ENCODE measurements at regions not wholly inside any gene's neighbourhood (a gene's known extent, or its start where the extent isn't known, plus 50 kb on each side); places are given as distances from the start of the nearest gene placed in this dataset.

DNA sequence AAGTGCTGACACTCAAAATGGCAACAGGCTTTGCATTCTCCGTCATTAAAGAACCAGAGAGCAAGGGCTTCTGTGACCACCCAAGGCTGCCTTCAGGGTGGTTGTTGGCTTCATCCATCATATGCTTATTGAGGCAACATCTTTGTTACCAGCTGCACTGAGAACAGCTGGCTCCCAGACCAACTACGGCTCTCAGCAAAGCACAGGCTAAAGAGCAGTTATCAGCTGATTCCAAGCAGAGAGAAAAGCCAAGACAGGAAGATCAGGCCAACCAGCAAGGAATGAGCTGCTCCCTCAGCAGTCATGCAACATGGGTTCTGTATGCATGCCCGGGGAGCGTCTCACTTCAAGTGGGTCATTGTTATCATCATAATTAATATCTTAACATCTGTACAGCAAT, 358.9 kb downstream of the ACTL7B start:
- DNase-seq, result no peak
- no peak for ATAC-seq

DNA sequence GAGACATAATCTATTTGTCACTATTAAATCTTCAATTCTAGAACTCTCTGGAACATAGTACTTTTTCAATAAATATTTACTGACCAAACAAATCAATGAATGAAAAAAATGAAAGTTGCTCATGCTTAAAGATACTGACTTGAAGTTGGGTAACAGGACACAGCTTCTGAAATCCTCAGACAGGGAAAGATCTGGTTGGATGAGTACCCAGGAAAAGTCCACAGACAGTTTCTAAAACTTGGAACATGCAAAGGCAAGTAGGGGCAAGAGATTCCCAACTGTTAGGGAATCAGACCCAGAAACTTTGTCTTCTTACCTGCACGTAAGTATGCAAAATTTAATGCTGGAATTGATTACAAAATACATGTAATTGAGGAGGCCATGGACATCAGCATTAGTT, 366.2 kb downstream of the ACTL7B start:
- DNase-seq (no peak), ATAC-seq (no peak)

DNA sequence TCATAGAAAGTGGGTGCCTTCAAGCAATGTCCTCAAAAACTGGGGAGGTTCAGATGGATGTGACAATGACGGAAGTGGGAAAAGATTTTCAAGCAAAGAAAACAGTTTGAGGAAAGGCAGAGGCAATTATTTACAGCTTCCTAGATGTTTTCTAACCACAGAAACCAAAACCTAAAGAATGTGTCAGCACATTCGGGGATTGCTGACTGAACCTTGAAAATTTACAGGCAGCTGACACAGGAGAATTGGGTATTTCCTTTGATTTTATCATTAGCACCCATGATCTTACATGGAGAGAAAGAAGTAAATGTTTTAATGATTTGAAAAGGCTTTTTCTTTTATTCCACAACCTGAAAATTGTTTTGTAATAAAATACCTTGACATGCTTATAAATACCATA, 369.0 kb downstream of the ACTL7B start:
- no peak for ATAC-seq
- DNase-seq, result no peak

DNA sequence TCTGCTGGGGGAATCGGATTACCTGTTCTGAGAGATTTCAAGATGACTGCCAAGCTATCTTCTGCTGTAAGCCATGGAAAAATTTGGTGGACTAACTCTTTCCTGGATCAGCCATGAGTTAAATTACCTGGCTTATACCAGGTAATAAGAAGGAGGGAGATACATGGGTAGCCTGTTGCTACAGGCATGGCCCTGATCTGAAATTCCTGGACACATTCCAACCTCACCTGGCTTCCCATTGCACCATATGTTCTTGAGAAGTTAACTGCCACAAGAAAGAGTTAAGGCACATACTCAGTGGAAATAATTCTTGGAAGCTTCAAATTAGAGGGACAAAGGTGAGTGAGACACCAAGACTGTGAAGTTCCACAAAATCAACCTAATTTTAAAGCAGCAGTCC, 371.3 kb downstream of the ACTL7B start:
- ATAC-seq (no peak), DNase-seq (no peak)

DNA sequence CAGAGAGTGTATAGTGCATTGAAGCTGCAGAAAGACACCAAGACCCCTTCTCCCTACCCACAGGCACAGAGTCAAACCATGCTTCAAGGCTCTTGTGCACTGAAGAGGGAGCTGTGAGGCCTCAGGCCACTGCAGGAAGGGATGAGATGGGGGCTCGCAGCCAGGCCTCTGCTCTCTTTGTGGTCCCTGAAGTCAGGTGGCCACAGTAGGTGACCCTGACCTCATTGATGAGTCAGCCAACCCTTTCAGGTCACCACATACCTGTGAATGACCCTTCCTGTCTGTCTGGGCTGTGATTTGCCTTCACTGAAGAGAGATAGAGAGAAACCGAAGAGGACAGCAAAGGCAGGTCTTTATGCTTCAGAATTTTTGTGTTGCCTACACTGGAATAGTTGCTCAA, 372.1 kb downstream of the ACTL7B start:
- ATAC-seq, result no peak
- no peak for DNase-seq

DNA sequence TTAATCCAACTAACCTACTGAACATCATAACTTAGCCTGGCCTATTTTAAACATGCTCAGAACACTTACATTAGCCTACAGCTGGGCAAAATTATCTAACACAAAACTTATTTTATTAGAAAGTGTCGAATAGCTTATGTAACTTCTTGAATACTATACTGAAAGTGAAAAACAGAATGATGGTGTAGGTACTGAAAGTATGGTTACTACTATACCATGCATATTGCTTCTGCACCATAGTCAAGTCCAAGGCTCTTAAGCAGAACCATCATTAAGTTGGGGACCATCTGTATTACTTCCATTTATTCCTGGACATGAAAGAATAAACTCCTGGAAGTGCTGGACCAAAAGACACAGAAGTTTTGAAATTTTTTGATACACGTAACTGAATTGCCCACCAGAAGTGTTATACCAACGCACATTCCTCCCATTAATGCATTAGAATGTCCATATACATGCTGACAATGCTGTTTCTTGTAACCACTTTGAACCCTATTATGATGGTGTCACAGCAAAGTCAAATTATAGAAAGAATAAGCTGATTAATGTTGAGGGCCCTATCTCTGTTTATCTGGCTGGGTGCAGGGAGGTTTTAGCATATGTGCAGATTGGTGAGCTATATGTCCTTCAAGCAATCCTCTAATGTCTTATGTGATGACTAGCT, 375.7 kb downstream of the ACTL7B start:
- DNase-seq (no peak), ATAC-seq (no peak)

DNA sequence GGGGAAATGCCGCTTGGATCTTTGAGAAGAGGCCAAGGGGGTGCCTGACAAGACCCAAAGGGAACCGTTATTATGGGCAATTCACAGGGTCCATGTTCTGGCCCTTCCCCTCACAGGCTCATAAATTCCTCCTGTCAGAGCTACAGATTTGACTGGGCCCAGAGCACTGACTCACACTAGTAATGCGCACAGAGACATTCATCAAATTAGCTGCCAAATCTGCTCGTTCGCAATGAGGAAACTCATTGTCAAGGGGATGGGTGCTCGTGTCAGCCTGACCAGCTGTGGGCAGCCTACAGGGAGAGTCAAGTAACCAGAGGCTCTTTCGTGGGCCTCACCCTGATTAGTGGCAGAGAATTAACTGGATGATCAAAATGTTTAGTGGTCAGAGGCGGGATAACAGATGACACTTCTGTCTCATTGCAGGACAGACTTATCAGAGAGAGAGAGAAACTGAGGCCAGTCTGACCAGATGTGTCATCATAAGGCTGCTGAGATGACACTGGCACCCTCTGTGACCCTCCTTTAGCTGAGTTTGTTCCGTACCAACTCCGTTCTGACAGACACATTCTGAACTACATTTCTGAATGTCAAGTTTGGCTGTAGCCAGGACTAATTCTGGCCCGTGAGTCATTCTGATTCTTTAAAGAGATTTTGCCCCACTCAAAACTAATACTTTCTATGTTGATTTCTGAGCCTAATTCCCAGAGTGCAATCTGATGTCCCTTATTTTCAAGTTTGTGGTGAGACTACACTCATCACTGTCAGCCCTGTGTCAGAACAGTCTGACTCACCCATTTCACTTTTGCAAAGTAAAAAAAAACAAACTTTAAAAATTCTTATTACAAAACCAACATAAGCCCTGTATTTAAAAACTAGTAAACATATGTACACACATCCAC, 377.1 kb downstream of the ACTL7B start:
- no peak for ATAC-seq
- no peak for DNase-seq

DNA sequence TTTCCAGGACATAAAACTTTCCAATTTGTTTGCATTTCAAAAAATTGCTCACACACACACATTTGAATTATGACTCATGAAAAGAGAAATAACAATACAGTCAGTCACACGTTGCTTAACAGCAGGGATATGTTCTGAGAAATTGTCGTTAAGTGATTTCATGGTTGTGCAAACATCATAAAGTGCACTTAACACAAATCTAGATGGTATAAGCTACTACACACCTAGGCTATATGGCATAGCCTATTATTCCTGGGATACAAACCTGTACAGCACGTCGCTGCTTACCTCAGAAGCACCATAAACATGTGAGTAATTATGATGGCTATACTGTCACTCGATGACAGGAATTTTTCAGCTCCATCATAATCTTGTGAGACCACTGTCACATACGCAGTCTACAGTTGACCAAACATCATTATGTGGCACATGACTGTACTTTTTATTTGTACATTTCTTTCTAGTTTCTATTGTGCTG, 378.2 kb downstream of the ACTL7B start:
- DNase-seq (no peak), ATAC-seq (no peak)

DNA sequence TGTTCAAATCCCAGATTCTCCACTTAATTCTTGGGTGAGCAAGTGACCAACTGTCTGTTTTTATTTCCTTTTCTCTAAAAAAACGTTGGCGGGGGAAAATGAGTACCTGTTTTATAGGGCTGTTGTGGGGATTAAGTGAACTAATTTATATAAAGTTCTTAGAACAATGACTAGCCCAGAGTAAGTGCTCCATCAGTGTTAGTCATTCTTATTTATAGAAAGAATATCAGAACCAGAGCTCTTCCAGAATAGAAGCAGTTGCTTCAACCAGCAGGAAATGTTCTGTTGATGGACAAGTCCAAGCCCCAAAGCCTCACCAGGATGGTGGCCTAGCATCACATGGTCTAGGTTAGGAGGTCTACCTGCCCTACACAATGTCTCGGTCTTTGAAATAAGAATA, 379.2 kb downstream of the ACTL7B start:
- no peak for DNase-seq

DNA sequence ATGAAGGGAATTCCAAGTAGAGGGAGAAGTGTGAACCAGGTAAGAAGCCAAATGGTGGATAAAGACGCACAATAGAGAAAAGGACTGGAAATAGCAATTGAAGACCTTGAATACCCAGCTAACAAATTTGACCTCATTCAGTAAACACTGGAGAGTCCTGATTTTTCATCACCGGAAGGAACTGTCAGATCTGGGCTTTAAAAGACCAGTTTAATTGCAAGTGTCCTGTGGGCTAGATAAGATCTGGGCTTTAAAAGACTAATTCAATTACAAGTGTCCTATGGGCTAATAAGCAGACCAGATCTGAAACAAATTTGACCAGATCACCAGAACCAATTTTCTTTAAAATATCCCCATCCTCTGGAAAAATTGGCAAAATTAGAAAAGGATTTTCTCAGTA, 380.0 kb downstream of the ACTL7B start:
- DNase-seq, result no peak
- no peak for ATAC-seq

More for the DNA sequence above, 379.2 kb downstream of the ACTL7B start:
- no peak for ATAC-seq

DNA sequence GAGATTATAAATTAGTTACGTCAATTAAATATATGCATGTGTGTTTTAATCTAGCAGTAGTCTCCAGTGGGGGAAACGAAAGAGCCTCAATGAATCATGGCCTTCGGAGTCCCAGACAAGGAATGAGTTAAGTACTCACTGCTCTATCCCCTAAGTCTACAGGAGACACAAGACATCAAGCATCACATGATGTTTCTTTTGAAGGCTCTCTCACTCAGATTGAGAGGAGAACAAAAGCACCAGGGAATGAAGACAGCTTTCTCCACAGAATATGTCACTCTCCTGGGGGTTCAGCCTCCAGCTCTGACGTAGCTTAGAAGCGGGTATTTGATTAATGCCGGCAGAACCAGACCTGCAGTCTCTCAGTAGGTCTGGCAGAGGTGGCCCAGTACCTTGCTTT, 381.4 kb downstream of the ACTL7B start:
- no peak for DNase-seq

DNA sequence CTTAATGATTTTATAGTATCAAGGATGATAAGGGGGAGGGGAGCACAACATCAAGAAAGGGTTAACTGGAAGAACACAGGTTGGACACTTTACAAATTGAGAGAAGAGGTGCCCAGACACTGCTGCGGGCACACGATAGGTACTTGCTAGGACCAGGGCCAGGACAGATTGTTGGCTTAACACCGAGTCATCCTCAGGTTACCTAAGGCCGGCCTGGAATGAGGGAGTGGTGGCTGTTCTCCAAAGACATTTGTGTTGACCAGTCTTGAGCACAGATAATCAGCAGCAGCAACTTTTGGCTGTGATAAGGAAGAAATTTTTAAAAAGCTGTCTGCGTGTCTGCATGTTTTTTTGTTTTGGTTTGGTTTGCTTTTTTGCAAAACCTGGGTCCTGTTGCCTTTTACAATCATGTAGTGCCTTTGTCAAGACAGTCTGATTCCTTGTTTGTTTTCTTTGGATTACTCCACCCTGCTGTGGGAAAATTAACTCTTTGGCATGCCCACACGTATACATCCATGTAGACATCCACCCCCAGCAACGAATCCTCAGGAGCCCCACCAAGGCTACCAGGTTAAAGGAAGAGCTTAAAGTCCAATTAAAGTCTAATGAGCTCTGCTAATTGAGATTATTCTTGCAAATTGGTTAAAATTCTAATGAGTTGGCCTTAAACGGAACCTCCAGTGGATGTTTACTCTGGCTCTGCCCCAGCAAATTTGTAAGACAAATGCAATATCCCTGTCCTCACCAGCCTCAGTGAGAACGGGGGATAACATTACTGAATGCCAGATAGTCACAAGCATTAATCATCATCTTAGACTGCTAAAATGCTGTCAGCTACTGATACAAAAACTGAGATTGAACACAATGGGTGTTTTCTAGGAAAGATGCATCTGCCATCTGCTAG, 382.3 kb downstream of the ACTL7B start:
- DNase-seq (no peak), ATAC-seq (no peak)

More for the DNA sequence above, 381.4 kb downstream of the ACTL7B start:
- ATAC-seq, result no peak

DNA sequence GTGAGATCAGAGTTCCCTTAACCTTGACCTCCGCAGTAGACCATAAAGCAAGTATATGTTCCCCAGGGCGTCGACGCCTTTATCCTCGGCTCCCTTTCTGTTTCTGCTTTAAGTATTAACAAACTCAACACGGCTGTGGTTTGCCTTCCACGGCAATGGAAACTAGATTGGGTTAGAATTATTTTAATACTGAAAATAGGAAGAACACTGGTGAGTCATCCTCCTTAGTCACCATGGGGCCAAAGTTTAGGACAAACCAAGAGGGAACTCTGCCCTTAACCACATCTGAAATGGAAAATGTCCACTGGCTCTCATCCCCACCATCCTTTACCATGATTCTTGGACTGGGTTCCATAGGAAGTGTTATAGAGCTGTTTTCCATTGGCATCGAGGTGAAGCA, 386.1 kb downstream of the ACTL7B start:
- ATAC-seq (no peak), DNase-seq (no peak)

DNA sequence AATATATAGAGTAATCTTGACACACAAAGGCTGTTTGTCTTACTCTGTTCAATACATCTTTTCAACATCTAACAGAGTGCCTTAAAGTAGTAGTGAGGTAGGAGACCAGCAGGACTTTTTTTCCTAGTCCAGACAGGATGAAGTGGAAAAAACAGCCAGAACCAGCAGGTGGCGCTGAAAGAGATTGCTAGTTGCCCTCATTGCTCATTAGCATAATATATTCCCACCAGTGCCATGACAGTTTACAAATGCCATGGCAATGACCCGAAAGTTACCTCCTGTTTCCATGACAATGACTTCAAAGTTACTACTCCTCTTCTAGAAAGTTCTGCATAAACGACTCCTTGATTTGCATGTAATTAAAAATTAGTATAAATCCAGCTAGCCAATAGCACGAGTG, 387.4 kb downstream of the ACTL7B start:
- ATAC-seq (no peak), DNase-seq (peak; percentile 37)

DNA sequence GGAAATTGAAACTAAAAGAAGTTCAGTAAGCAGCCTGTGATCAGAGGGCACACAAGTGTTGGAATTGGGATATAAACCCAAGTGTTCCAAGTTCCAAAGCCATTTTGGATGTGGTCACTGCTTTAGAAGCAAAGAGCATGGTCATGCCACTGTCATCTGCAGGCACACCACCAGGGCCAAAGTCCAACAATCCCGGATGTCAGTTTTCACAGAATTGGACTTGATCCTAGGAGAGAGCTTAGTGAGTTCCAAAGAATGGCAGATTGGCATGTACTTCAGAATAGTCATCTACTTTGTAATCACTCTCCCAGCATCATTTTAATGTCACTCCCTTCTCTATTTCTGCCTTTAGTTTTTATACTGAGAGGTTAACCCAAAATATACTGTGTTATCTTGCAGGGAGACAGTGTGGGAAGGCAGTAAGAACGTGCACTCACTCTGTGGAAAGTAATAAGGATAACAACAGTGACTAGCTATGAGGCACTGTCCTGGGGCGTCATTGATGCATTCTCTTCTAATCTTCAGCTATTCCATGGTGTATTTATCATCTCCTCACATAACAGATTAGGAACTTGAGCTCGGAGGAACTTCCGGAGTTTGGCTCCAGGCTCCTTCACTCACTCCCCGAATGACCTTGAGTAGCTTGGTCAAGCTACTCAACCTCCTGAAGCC, 388.0 kb downstream of the ACTL7B start:
- DNase-seq, result no peak
- ATAC-seq, result no peak

DNA sequence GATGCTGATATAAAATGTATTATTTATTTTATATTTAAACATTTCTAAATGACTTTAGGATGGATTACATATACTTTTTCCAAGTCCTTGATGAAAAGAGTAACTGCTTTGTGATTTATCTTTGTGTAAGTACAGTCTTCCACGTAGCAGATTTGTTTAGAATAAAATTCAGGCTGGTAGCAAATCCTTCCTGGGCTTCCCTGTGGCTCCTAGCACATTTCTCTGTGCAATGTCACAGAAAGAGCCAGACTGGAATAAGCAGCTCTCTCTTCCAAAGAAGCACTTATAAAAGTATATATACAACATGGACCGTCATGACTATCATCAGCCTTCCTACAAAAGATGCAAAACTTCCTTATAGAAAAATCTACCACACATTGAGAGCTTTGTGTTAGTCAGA, 388.6 kb downstream of the ACTL7B start:
- no peak for DNase-seq
- no peak for ATAC-seq

DNA sequence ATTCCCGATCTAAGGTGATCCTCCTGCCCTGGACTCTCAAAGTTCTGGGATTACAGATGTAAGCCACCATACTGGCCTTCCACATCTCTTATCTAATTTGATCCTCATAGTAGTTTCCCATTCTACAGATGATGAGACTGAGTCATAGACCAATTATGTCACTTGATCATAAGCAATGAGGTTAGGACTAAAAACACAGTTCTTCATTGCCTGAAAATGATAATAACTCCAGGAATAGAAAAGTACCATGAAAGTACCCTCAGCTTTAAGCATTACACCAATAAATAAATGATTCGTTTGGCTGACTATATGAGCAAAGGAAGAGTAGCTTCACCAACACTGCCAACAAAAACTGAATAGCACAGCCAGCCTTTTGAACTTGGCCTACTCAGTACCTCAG, 389.5 kb downstream of the ACTL7B start:
- no peak for ATAC-seq
- no peak for DNase-seq

DNA sequence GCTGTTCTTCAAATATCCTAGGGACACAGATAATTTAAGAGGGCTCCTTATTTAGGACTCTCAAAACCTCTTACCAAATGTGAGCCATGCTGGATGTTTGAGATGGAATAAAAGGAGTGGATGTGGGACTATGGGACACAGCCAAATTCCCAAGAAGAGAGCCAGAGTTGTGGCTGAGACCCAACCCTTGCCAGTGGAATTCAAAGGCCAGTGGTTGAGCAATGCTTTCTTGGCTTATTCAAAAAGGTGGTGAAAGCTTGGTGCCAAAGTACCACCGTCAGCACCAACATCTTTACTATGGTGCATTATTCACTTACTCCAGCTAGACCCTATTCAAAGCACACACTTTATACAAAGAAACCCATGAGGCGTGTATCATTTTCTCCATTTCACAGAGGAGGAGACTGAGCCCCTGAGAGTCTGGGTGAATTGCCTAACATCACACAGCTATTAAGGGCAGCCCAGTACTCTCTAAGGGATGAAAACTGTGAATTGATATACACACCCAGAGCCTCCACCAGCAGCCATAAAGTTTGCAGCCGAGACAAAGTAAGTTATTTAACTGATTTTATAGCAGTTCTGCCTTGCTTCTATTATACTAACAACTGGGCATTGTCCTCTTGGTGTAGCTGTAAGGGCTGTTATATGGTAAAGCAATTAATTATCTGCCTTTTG, 391.7 kb downstream of the ACTL7B start:
- no peak for DNase-seq
- no peak for ATAC-seq

DNA sequence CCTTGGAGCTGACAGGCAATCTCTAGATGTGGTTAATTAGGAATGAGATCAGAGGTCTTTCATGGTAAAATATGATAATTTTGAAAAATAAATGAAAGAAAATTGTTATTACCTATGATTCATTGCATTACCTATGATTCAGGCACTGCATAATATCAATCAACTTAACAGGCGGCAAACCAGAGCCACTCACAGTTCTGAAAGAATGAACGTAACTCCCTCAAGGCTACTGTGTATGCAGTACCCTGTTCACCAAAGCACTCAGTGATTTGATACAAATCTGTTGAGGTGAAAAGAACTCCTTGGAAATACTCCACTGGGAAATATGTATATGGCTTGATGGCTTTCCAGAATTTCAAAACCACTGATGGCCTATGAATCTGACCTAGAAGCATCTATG, 398.9 kb downstream of the ACTL7B start:
- no peak for ATAC-seq
- no peak for DNase-seq

DNA sequence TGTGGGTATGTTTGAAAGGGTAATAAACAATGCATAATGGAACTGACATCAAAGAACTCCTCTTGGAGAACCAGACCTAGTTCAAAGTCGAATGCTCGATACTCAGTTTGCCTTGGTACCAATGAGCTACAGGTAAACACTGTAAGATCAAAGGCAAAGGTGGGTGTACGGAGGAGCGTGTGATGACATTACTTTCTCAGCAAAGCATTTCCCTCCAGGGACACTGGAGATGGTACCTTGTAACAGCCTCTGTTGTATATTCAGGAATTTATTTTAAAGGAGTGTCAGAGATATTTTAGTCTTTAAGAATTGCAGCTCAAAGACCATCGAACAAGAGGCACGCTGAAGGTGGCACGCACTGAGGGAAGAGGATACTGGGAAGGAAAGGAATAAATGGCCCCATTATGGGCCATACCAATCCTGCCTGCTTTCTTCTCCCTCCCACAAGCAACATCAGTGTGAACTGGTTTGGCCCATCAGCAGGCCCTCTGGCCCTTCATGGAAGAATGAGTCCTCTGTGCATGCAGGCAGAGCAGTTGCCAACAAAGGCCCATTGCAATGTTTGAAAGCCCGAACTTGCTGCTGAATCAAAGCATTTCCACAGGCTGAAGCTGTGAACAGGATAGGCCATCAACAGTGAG, 410.2 kb downstream of the ACTL7B start:
- DNase-seq (no peak), ATAC-seq (no peak)

All from stimulated activated naive CD8-positive, alpha-beta T cell treated with anti-CD3 and anti-CD28 coated beads, Interleukin-15, Interleukin-2, amounts not matched to agents 100 U/mL and 50 U/mL, for 24 hours (primary cell).